AG04450 (cell line): ENCODE measurements at regions not wholly inside any gene's neighbourhood (a gene's known extent, or its start where the extent isn't known, plus 50 kb on each side); places are given as distances from the start of the nearest gene placed in this dataset.

Experiments
- CTCF ChIA-PET: fragments of 300-600, 350-600 bp; formaldehyde crosslinking; extraction: SDS; loops from one replicate; lab custom pipeline; 2022; ENCODE audit warnings: antibody characterized with exemption, inconsistent platforms; lab: Charles Lee
- POLR2A ChIA-PET: fragments of 350-600 bp; formaldehyde crosslinking; extraction: SDS; loops from one replicate; lab custom pipeline; 2021; ENCODE audit warnings: antibody characterized with exemption, inconsistent platforms; lab: Yijun Ruan, JAX
- DNase-seq: peaks from one replicate; pipeline ENCODE4 v3.0.0-alpha.2; 2011; ENCODE audit warnings: low read depth, low spot score
- H3K27ac ChIP-seq: one replicate; pipeline ENCODE4 v1.5.1; 2012; ENCODE audit warnings: low read depth, low read length, control low read depth
- H3K27me3 ChIP-seq: one replicate; pipeline ENCODE4 v1.6.0; 2012; ENCODE audit warnings: low read length; ENCODE audit not compliant: control insufficient read depth, insufficient read depth
- H3K4me3 ChIP-seq: 2 replicates; pipeline ENCODE4 v1.5.1; 2011; ENCODE audit warnings: mild to moderate bottlenecking, low read depth, low read length, control low read depth
- H3K9me3 ChIP-seq: 2 replicates; pipeline ENCODE4 v1.5.1; 2012; ENCODE audit warnings: low read length; ENCODE audit not compliant: control insufficient read depth, insufficient read depth
- TF ChIP-seq, protein P1 (sequence below): IDR thresholded peaks from 2 replicates; pipeline ENCODE4 v1.5.1; 2011; ENCODE audit warnings: low read depth, low read length, control low read depth, inconsistent platforms

GRCh38 chr6:155909710-155910109, 454.1 kb upstream of the NOX3 start:
- DNase-seq: no peak
- ChIA-PET POLR2A (no interaction called here), CTCF (no interaction called here)
- H3K9me3 ChIP-seq: 0 out of 2 replicates have a peak, but pooled peaks cover 3% of the 10 kb centered on the region
- H3K4me3 ChIP-seq: no peak overlapping the region
- no peak overlapping the region for H3K27ac ChIP-seq
- no peaks in the 10 kb centered on the region for H3K27me3 ChIP-seq
- TF ChIP-seq, protein P1, sequence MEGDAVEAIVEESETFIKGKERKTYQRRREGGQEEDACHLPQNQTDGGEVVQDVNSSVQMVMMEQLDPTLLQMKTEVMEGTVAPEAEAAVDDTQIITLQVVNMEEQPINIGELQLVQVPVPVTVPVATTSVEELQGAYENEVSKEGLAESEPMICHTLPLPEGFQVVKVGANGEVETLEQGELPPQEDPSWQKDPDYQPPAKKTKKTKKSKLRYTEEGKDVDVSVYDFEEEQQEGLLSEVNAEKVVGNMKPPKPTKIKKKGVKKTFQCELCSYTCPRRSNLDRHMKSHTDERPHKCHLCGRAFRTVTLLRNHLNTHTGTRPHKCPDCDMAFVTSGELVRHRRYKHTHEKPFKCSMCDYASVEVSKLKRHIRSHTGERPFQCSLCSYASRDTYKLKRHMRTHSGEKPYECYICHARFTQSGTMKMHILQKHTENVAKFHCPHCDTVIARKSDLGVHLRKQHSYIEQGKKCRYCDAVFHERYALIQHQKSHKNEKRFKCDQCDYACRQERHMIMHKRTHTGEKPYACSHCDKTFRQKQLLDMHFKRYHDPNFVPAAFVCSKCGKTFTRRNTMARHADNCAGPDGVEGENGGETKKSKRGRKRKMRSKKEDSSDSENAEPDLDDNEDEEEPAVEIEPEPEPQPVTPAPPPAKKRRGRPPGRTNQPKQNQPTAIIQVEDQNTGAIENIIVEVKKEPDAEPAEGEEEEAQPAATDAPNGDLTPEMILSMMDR: no peak

DNA sequence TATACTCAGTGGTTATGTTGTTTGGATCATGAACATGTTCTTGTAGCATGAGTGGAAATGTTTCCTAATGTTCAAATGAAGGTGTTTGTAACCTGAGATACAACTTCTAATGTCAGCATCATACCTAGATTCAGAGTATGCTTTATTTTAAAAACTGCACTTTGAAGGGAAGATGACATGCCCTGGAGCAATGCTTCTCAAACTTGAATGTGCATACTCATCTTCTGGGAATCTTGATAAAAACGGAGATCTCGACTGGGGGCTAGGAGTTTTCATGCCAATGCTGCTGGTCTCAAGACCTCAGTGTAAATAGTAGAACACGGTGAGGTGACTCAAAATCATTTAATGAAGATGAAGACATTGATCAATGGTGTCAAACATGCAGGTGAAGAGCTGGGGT, 440.0 kb upstream of the NOX3 start:
- no peak for DNase-seq
- no peak overlapping the region for H3K4me3 ChIP-seq
- TF ChIP-seq, protein P1: no peak
- no peak overlapping the region for H3K27ac ChIP-seq
- H3K27me3 ChIP-seq: no peaks in the 10 kb centered on the region
- POLR2A ChIA-PET: no interaction called here
- CTCF ChIA-PET: no interaction called here
- H3K9me3 ChIP-seq: no peaks in the 10 kb centered on the region

DNA sequence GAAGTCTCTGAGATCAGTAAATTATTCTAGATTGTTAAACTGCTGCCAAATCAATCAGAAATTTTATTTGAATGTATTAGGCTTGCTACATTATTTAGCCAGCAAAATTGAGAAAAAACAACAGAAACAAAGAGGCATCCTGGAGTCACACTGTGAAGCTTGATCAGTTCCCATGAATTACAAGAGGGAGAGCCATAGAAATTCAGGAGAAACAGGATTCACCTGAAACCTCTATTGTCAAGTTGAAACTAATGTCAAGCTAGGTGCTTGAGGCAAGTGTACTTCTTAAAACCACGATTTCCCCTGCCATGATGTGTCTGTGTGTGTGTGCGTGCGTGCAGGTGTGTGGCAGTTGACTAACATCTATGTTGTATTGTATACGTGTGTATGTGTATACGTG, 439.1 kb upstream of the NOX3 start:
- H3K4me3 ChIP-seq: no peak overlapping the region
- no peak for DNase-seq
- TF ChIP-seq, protein P1: no peak
- ChIA-PET POLR2A (no interaction called here), CTCF (no interaction called here)
- no peaks in the 10 kb centered on the region for H3K9me3 ChIP-seq
- H3K27me3 ChIP-seq: no peaks in the 10 kb centered on the region
- H3K27ac ChIP-seq: no peak overlapping the region

DNA sequence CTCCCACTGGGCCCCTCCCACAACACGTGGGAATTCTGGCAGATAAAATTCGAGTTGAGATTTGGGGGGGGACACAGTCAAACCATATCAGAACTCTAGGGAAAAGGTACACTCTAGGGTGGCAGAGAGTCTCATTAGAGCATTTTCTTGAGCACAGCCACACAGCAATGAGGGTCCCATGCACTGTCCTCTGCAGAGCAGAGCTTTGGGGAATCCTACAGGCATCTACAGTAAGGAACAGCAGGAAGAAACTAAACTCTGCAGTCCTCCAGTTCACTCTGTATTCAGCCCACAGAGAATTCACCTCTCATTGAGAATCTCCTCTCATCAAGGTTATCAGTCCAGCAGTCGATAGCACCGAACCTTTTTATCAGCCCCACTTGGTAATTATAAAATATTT, 438.6 kb upstream of the NOX3 start:
- ChIA-PET CTCF (no interaction called here), POLR2A (no interaction called here)
- Histone ChIP-seq H3K27me3 (no peaks in the 10 kb centered on the region), H3K4me3 (no peak overlapping the region), H3K27ac (no peak overlapping the region), H3K9me3 (no peaks in the 10 kb centered on the region)
- TF ChIP-seq, protein P1: no peak
- DNase-seq: no peak

- TF ChIP-seq, protein P1: no peak
- no peak overlapping the region for H3K27ac ChIP-seq
These were observed 434.8 kb upstream of the NOX3 start for GRCh38 chr6:155890409-155890808.

More at GRCh38 chr6:155890409-155890808, 434.8 kb upstream of the NOX3 start:
- no peaks in the 10 kb centered on the region for H3K27me3 ChIP-seq
- H3K9me3 ChIP-seq: no peaks in the 10 kb centered on the region
- CTCF ChIA-PET: no interaction called here
- POLR2A ChIA-PET: no interaction called here
- no peak overlapping the region for H3K4me3 ChIP-seq
- DNase-seq: no peak
